ENCODE measurements at regions not wholly inside any gene's neighbourhood (a gene's known extent, or its start where the extent isn't known, plus 50 kb on each side); places are given as distances from the start of the nearest gene placed in this dataset.

- DNase-seq (ENCODE audit: low read depth): no peak
- TF ChIP-seq CTCF (IDR thresholded peaks at IDR 0.05; ENCODE audit: control insufficient read depth, insufficient read depth, low read depth, low read length, missing control alignments): no peak
- H3K4me3 ChIP-seq (ENCODE audit: control insufficient read depth, low read depth, low read length): no peak overlapping the region
Measured at GRCh38 chr15:75134748-75135147, 66.9 kb upstream of the C15orf39 start.

GRCh38 chr15:75136118-75136517 lies 65.6 kb upstream of the C15orf39 start:
- TF ChIP-seq CTCF (IDR thresholded peaks at IDR 0.05; ENCODE audit: control insufficient read depth, insufficient read depth, low read depth, low read length, missing control alignments): no peak
- no peak overlapping the region for H3K4me3 ChIP-seq (ENCODE audit: control insufficient read depth, low read depth, low read length)
- no peak for DNase-seq (ENCODE audit: low read depth)

GRCh38 chr15:75136758-75137157 lies 64.9 kb upstream of the C15orf39 start:
- H3K4me3 ChIP-seq (ENCODE audit: control insufficient read depth, low read depth, low read length): no peak overlapping the region
- no peak for DNase-seq (ENCODE audit: low read depth)
- no peak for TF ChIP-seq CTCF (IDR thresholded peaks at IDR 0.05; ENCODE audit: control insufficient read depth, insufficient read depth, low read depth, low read length, missing control alignments)

- no peak for TF ChIP-seq CTCF (IDR thresholded peaks at IDR 0.05; ENCODE audit: control insufficient read depth, insufficient read depth, low read depth, low read length, missing control alignments)
- DNase-seq (ENCODE audit: low read depth): peak; percentile 54
- H3K4me3 ChIP-seq (ENCODE audit: control insufficient read depth, low read depth, low read length): no peak overlapping the region
Measured at GRCh38 chr15:75138016-75138999, 63.4 kb upstream of the C15orf39 start.

- no peak for TF ChIP-seq CTCF (IDR thresholded peaks at IDR 0.05; ENCODE audit: control insufficient read depth, insufficient read depth, low read depth, low read length, missing control alignments)
- H3K4me3 ChIP-seq (ENCODE audit: control insufficient read depth, low read depth, low read length): no peak overlapping the region
- DNase-seq (ENCODE audit: low read depth): no peak
Measured at GRCh38 chr15:75140080-75140879, 61.4 kb upstream of the C15orf39 start.

- TF ChIP-seq CTCF (IDR thresholded peaks at IDR 0.05; ENCODE audit: control insufficient read depth, insufficient read depth, low read depth, low read length, missing control alignments): no peak
- DNase-seq (ENCODE audit: low read depth): no peak
- H3K4me3 ChIP-seq (ENCODE audit: control insufficient read depth, low read depth, low read length): no peak overlapping the region
Measured at GRCh38 chr15:75142499-75142898, 59.2 kb upstream of the C15orf39 start.
